ENCODE measurements at regions not wholly inside any gene's neighbourhood (a gene's known extent, or its start where the extent isn't known, plus 50 kb on each side); places are given as distances from the start of the nearest gene placed in this dataset.
"Not testable (repeated sequence)": the region's sequence is repeated elsewhere in the genome, so short reads cannot be mapped to it uniquely, and the experiment has no call there.

DNA sequence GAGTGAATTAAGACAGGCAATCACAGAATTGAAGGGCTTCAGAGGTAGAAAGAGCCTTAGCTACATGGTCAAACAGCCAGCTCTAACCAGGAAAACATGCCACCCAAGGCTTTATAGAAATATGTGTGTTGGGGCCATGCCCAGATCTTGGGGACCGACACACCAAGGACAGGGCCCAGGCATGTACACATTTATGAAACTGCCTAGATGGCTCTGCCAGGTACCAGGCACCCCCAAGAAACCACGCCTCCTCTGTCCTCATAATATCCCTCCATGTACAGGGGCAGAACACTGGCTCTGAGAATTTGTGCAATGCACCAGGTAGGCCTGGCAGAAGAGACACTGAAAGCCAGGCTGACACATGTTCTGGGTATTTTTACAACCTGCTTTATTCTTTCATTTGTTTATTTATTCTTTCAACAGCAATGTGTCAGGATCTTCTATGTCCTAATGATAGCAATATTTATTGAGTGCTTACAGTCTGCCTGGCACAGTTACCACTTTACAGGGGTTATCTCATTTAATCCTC is 137.9 kb upstream of the LSM14A start:
- H3K4me3 ChIP-seq (ENCODE audit: low read length), result no peak overlapping the region
- no peaks in the 10 kb centered on the region for H3K4me1 ChIP-seq (ENCODE audit: insufficient read depth, low read length)
- H3K27me3 ChIP-seq (ENCODE audit: insufficient read depth, low read length), result peaks cover 2% of the 10 kb centered on the region
- H3K36me3 ChIP-seq (ENCODE audit: insufficient read depth, low read length), result no peaks in the 10 kb centered on the region
- H3K9me3 ChIP-seq (ENCODE audit: low read length), result peaks cover 2% of the 10 kb centered on the region
- no peak overlapping the region for H2AFZ ChIP-seq (ENCODE audit: low read depth, low read length)

DNA sequence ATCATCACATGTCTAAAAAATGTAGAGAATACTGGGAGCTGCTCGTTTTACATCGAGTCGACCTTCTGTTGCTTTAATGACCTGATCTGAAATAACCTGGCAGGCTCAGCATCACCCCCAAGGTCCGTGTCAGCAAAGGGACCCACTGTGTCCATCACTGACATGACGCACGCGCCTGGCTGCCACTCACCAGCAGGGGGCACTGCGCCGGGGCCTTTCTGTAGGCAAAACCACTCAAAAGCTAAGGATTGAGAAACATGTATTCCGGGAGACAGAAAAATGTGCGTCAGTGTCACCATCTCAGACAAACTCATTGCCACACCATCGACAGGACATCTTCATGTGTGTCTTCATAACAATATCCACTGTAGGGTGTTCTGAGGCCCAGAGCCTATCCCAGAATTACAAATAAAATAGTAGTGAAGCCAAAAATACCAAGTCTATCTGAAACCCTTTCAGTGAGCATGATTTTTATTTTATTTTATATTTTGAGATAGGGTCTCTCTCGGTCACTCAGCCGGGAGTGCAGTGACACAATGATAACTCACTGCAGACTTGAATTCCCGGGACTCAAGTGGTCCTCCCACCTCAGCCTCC is 130.3 kb upstream of the LSM14A start:
- no peak overlapping the region for H3K4me3 ChIP-seq (ENCODE audit: low read length)
- no peak overlapping the region for H2AFZ ChIP-seq (ENCODE audit: low read depth, low read length)
- no peaks in the 10 kb centered on the region for H3K4me1 ChIP-seq (ENCODE audit: insufficient read depth, low read length)
- H3K36me3 ChIP-seq (ENCODE audit: insufficient read depth, low read length), result no peaks in the 10 kb centered on the region
- no peaks in the 10 kb centered on the region for H3K27me3 ChIP-seq (ENCODE audit: insufficient read depth, low read length)
- no peaks in the 10 kb centered on the region for H3K9me3 ChIP-seq (ENCODE audit: low read length)

GRCh38 chr19:34044021-34044420 is 128.3 kb upstream of the LSM14A start:
- Histone ChIP-seq H3K4me3 (ENCODE audit: low read length) (no peak overlapping the region), H3K27me3 (ENCODE audit: insufficient read depth, low read length) (no peaks in the 10 kb centered on the region), H3K4me1 (ENCODE audit: insufficient read depth, low read length) (no peaks in the 10 kb centered on the region), H3K9me3 (ENCODE audit: low read length) (no peaks in the 10 kb centered on the region), H2AFZ (ENCODE audit: low read depth, low read length) (no peak overlapping the region), H3K36me3 (ENCODE audit: insufficient read depth, low read length) (no peaks in the 10 kb centered on the region)

GRCh38 chr19:34049944-34050343 is 122.4 kb upstream of the LSM14A start:
- H3K27me3 ChIP-seq (ENCODE audit: insufficient read depth, low read length), result no peaks in the 10 kb centered on the region
- no peak overlapping the region for H3K4me3 ChIP-seq (ENCODE audit: low read length)

DNA sequence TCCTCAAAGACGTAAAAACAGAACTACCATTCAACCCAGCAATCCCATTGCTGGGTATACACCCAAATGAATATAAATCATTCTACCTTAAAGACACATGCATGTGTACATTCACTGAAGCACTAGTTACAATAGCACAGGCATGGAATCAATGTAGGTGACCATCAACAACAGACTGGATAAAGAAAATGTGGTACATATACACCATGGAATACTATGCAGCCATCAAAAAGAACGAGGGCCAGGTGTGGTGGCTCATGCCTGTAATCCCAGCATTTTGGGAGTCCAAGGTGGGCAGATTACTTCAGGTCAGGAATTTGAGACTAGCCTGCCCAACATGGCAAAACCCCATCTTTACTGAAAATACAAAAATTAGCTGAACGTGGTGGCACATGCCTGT is 121.9 kb upstream of the LSM14A start:
- H3K9me3 ChIP-seq (ENCODE audit: low read length); H2AFZ ChIP-seq (ENCODE audit: low read depth, low read length); H3K4me1 ChIP-seq (ENCODE audit: insufficient read depth, low read length); H3K27me3 ChIP-seq (ENCODE audit: insufficient read depth, low read length); H3K36me3 ChIP-seq (ENCODE audit: insufficient read depth, low read length); H3K4me3 ChIP-seq (ENCODE audit: low read length): not testable (repeated sequence)

More at GRCh38 chr19:34049944-34050343, 122.4 kb upstream of the LSM14A start:
- no peaks in the 10 kb centered on the region for H3K4me1 ChIP-seq (ENCODE audit: insufficient read depth, low read length)
- no peak overlapping the region for H2AFZ ChIP-seq (ENCODE audit: low read depth, low read length)
- H3K9me3 ChIP-seq (ENCODE audit: low read length), result no peaks in the 10 kb centered on the region
- no peaks in the 10 kb centered on the region for H3K36me3 ChIP-seq (ENCODE audit: insufficient read depth, low read length)

GRCh38 chr19:34051255-34051654 is 121.0 kb upstream of the LSM14A start:
- no peaks in the 10 kb centered on the region for H3K27me3 ChIP-seq (ENCODE audit: insufficient read depth, low read length)
- H3K4me1 ChIP-seq (ENCODE audit: insufficient read depth, low read length), result no peaks in the 10 kb centered on the region
- no peaks in the 10 kb centered on the region for H3K9me3 ChIP-seq (ENCODE audit: low read length)
- H3K36me3 ChIP-seq (ENCODE audit: insufficient read depth, low read length), result no peaks in the 10 kb centered on the region
- H2AFZ ChIP-seq (ENCODE audit: low read depth, low read length), result no peak overlapping the region
- no peak overlapping the region for H3K4me3 ChIP-seq (ENCODE audit: low read length)

GRCh38 chr19:34057155-34057554 is 115.1 kb upstream of the LSM14A start:
- Histone ChIP-seq H3K4me3 (ENCODE audit: low read length) (no peak overlapping the region), H2AFZ (ENCODE audit: low read depth, low read length) (no peak overlapping the region), H3K27me3 (ENCODE audit: insufficient read depth, low read length) (no peaks in the 10 kb centered on the region), H3K36me3 (ENCODE audit: insufficient read depth, low read length) (no peaks in the 10 kb centered on the region), H3K4me1 (ENCODE audit: insufficient read depth, low read length) (no peaks in the 10 kb centered on the region), H3K9me3 (ENCODE audit: low read length) (no peaks in the 10 kb centered on the region)

GRCh38 chr19:34066007-34066643 is 106.2 kb upstream of the LSM14A start:
- no peak overlapping the region for H2AFZ ChIP-seq (ENCODE audit: low read depth, low read length)
- no peaks in the 10 kb centered on the region for H3K27me3 ChIP-seq (ENCODE audit: insufficient read depth, low read length)
- no peak overlapping the region for H3K4me3 ChIP-seq (ENCODE audit: low read length)
- no peaks in the 10 kb centered on the region for H3K4me1 ChIP-seq (ENCODE audit: insufficient read depth, low read length)
- no peaks in the 10 kb centered on the region for H3K9me3 ChIP-seq (ENCODE audit: low read length)
- H3K36me3 ChIP-seq (ENCODE audit: insufficient read depth, low read length), result no peaks in the 10 kb centered on the region

DNA sequence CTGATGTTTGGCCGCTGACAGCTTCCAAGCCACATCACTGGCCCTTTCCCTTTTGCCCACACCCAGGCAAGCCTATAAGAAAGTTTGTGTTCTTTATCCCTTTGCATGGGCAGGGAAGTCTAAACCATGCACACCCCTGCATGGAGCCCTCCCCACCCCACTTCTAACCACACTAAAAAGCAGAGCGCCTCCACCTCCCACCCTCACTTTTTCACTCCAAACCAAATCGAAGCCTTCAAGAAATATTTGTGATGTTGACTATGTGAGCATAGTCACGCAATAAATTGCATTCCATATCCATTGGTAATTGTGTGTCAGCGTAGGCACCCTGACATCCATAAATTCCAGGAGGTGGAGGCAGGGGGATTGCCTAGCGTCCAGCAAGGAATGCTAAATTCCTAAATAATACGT is 104.4 kb upstream of the LSM14A start:
- Histone ChIP-seq H3K4me3 (ENCODE audit: low read length) (no peak overlapping the region), H3K27me3 (ENCODE audit: insufficient read depth, low read length) (no peaks in the 10 kb centered on the region), H3K36me3 (ENCODE audit: insufficient read depth, low read length) (no peaks in the 10 kb centered on the region), H2AFZ (ENCODE audit: low read depth, low read length) (no peak overlapping the region), H3K9me3 (ENCODE audit: low read length) (no peaks in the 10 kb centered on the region), H3K4me1 (ENCODE audit: insufficient read depth, low read length) (no peaks in the 10 kb centered on the region)

DNA sequence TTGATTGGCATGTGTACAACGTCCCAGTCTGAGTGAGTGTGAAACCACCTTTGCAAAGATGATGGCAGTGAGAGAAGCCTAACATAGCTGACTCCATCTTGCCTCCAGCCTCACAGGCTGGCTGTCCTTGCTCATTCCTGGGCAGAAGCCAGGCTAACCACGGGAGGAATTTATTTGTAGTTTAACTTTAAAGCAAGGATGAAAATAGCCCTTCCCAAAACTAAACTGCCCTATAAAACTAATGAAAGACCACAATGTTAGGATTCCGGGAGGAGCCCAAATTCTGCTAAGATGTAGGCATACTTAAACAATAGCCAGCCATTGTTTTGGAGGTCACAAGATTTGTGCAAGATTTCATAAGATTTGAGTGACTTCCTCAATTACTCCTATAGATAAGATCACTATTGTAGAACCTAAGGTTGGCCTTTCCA is 96.6 kb upstream of the LSM14A start:
- H3K27me3 ChIP-seq (ENCODE audit: insufficient read depth, low read length), result no peaks in the 10 kb centered on the region
- no peak overlapping the region for H3K4me3 ChIP-seq (ENCODE audit: low read length)
- no peaks in the 10 kb centered on the region for H3K9me3 ChIP-seq (ENCODE audit: low read length)
- no peak overlapping the region for H2AFZ ChIP-seq (ENCODE audit: low read depth, low read length)
- H3K36me3 ChIP-seq (ENCODE audit: insufficient read depth, low read length), result no peaks in the 10 kb centered on the region
- H3K4me1 ChIP-seq (ENCODE audit: insufficient read depth, low read length), result no peaks in the 10 kb centered on the region

- H3K4me3 ChIP-seq (ENCODE audit: low read length), result no peak overlapping the region
- peaks cover 7% of the 10 kb centered on the region for H3K27me3 ChIP-seq (ENCODE audit: insufficient read depth, low read length)
- H3K9me3 ChIP-seq (ENCODE audit: low read length), result no peaks in the 10 kb centered on the region
- no peak overlapping the region for H2AFZ ChIP-seq (ENCODE audit: low read depth, low read length)
- peaks cover 3% of the 10 kb centered on the region for H3K4me1 ChIP-seq (ENCODE audit: insufficient read depth, low read length)
- H3K36me3 ChIP-seq (ENCODE audit: insufficient read depth, low read length), result no peaks in the 10 kb centered on the region
Measured at GRCh38 chr19:34082289-34083077, 89.8 kb upstream of the LSM14A start.

- Histone ChIP-seq H3K36me3 (ENCODE audit: insufficient read depth, low read length) (no peaks in the 10 kb centered on the region), H3K27me3 (ENCODE audit: insufficient read depth, low read length) (peaks cover 7% of the 10 kb centered on the region), H3K4me1 (ENCODE audit: insufficient read depth, low read length) (peaks cover 3% of the 10 kb centered on the region), H3K4me3 (ENCODE audit: low read length) (no peak overlapping the region), H2AFZ (ENCODE audit: low read depth, low read length) (no peak overlapping the region), H3K9me3 (ENCODE audit: low read length) (no peaks in the 10 kb centered on the region)
Measured at GRCh38 chr19:34084396-34085145, 87.7 kb upstream of the LSM14A start.

DNA sequence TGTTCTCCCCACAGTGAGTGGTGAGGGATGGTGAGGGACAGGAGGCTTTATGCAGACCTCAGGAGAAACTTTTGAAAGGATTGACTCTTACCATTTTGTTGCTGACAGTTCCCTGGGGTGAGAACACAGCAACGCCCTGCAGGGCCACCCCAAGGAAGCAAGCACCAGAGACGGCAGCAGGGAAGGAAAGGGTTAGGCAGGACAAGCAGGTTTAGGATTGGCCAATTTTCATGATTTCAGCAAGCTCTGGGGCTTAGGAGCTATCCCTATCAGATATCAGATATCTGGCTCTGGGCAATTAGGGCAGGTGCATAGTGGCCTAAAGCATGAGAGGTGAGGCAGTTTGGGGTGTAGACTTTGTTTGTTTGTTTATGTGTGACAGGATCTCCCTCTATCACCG is 87.0 kb upstream of the LSM14A start:
- Histone ChIP-seq H3K27me3 (ENCODE audit: insufficient read depth, low read length) (peaks cover 7% of the 10 kb centered on the region), H3K9me3 (ENCODE audit: low read length) (no peaks in the 10 kb centered on the region), H2AFZ (ENCODE audit: low read depth, low read length) (no peak overlapping the region), H3K4me3 (ENCODE audit: low read length) (no peak overlapping the region), H3K4me1 (ENCODE audit: insufficient read depth, low read length) (peaks cover 3% of the 10 kb centered on the region), H3K36me3 (ENCODE audit: insufficient read depth, low read length) (no peaks in the 10 kb centered on the region)
